SKM-1 (cell line): ENCODE measurements at regions not wholly inside any gene's neighbourhood (a gene's known extent, or its start where the extent isn't known, plus 50 kb on each side); places are given as distances from the start of the nearest gene placed in this dataset.
"Not testable (repeated sequence)": the region's sequence is repeated elsewhere in the genome, so short reads cannot be mapped to it uniquely, and the experiment has no call there.

Source experiments
- DNase-seq: peaks from one replicate; lab custom pipeline; 2025; ENCODE audit not compliant: unreplicated experiment; lab: John Stamatoyannopoulos, UW

GRCh38 chr2:13180729-13181128, 464.0 kb downstream of the TRIB2 start:
- DNase-seq, result no peak

- no peak for DNase-seq
Measured at GRCh38 chr2:13193075-13193474, 476.3 kb downstream of the TRIB2 start.

DNA sequence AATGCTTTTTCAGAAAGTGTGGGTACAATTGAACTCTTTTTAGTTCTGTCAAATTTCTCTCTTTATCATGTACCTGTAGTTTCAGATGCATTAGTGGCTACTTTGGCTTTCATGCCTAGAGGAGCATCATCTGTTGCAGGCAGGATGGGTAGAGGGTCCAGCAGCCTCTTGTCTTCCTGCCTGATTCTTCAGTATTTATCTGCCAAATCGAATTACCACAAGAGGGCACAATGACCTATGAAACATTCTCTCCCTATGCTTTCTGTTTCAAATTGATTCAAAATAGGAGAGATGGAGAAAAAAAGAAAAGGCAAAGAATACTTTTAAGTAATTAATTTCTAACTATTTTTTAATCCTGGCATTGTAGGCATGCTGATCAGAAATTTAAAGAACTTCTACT, 477.2 kb downstream of the TRIB2 start:
- no peak for DNase-seq

DNA sequence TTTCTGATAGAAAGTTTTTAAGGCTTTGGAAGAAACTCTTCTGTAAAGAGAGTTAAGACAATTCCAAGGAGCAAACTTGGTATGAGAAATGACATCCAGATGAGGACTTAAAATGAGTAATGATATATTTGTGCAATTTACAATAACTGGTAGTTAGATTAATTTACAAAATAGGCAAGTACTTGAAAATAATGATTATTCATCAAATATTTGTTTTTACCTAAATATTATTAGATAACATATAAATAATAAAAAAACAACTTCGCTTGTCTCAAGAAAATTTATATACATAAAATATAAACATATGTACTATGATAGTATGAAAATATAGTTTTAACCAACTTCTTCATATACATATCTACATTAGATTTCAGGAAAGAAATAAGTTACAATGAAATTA, 478.5 kb downstream of the TRIB2 start:
- no peak for DNase-seq

- no peak for DNase-seq
Measured at GRCh38 chr2:13197248-13197647, 480.5 kb downstream of the TRIB2 start.

DNA sequence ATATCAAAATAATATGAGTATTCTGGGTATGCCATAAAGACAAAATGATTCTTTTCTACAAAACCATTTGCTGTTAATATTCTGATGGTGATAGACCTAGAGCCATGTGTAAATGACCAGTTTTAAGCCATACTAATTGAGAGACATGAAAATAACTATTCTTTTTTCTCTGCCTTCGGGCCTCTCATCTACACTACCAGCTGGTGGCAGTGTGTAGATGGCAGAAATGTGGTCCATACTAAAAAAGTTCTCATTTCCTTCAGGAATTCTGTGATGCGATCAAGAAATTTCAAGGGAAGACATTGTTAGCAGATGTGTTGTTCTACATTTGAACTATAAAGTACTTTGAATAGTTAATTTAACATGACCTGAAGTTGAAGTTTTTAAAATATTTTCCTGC, 485.2 kb downstream of the TRIB2 start:
- DNase-seq, result no peak

DNA sequence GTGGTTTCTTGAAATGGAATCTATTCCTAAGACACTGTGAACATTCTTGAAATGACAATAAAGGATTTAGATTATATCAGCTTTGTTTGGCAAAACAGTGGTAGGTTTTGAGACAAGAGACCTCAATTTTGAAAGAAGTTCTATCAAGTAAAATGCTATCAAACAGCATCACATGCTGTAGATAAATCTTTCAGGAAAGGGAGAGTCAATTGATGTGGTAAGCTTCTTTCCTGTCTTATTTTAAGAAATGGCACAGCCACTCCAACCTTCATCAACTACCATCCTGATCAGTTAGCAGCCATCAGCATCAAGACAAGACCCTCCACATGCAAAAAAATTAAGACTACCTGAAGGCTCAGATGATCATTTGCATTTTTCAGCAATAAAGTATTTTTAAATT, 495.4 kb downstream of the TRIB2 start:
- DNase-seq, result no peak

- DNase-seq, result no peak
Measured at GRCh38 chr2:13218205-13218604, 501.5 kb downstream of the TRIB2 start.

DNA sequence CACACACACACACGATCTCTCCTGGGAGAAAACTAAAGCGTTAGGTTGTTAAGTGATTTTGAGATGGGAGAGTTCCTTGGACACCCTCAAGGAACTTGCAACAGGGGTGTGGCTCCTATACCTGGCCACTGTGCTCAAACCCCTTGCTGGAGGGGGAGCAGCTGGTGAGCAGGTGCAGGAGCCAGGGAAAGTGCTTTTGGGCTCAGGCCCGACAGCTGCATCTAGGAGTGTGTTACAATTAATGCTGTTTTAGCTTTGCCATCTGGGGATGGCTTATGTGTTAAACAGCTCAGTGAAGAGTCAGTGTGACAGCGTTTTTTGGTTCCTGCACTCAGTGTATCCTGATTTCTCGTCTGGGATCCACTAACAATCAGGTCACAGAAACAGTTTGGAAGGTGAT, 510.8 kb downstream of the TRIB2 start:
- no peak for DNase-seq

- no peak for DNase-seq
Measured at GRCh38 chr2:13230221-13230620, 513.5 kb downstream of the TRIB2 start.

DNA sequence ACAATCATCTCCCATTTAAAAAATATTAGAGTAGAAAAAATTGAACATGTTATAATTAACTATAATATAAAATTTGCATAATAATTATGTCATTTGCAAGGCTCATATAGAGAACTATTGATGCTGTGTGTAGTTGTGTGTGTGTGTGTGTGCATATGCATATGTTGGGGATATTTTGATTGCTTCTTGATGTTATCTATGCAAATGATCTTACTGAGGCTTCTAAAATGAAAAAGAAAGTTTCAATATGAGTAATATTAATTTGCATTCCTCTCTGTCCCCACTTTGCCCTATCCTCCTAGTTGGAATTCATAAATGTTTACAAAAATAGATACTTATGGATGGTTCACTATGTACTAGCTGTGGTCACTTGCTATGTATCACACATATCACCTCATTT, 523.3 kb downstream of the TRIB2 start:
- no peak for DNase-seq

DNA sequence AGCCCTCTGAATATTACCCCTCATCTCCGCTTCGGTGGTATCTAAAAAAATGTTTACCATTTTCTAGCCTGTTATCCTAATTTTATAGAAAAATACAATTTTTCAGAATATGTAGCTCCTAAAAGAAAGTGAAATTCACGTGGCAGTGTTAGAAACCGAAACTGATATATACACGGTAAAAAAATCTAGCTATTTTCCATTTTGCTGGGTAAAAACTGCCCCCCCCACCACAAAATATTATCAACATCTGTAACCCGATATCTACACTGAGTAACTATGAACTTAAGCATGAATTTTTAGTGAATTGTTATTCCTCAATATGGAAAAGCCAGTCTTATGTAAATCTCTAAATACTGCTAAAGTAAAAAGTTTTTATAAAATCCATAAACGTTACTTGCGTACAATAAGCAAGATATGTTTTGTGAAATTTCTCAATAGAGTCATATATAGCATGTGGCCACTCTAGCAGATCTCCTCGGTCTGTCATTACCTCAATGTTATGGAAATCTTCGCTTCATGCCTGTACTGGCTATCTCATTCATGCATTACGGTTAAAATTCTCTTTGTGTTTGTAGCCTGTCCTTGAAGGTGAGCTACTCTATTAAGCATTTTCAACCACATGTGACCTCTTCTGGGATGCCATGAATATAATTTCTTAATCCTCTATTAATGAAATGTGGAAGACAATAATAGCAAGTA, 524.2 kb downstream of the TRIB2 start:
- DNase-seq, result no peak

- DNase-seq, result no peak
Measured at GRCh38 chr2:13252615-13253014, 535.9 kb downstream of the TRIB2 start.

GRCh38 chr2:13255485-13255884, 538.7 kb downstream of the TRIB2 start:
- no peak for DNase-seq

DNA sequence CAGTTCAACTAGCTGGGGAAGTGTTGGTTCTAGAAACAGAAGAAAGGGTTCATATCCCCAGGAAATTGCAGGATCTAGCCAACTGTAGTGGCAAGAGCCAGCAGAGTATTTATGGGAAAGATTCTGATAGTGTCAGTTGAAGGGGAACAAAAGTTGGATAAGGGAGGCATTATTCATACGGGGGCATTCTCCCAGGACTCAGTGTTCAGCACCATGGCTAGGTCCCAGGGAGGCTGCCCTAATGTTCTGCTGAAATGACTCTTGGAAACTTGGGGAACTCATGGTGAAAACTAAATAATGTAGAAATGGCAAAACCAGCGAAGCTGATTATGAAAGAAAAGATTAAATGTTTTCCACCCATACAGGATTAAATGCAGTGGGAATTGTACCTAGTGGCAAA, 543.7 kb downstream of the TRIB2 start:
- DNase-seq, result no peak

- no peak for DNase-seq
Measured at GRCh38 chr2:13266166-13266565, 549.4 kb downstream of the TRIB2 start.

GRCh38 chr2:13284688-13285087, 568.0 kb downstream of the TRIB2 start:
- no peak for DNase-seq

DNA sequence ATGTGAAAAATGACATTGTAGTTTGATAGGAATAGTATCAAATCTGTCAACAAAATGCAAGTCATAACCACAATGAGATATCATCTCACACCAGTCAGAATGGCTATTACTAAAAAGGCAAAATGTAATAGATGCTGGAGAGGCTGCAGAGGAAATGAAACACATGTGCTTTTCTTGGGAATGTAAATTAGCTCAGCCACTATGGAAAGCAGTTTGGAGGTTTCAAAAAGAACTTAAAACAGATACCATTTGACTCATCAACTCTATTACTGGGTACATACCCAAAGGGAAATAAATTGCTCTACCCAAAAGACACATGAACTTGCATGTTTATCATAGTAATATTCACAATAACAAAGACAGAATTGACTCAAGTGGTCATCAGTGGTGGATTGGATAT, 572.6 kb downstream of the TRIB2 start:
- DNase-seq, result no peak

GRCh38 chr2:13308478-13308805, 591.7 kb downstream of the TRIB2 start:
- DNase-seq, result not testable (repeated sequence)

DNA sequence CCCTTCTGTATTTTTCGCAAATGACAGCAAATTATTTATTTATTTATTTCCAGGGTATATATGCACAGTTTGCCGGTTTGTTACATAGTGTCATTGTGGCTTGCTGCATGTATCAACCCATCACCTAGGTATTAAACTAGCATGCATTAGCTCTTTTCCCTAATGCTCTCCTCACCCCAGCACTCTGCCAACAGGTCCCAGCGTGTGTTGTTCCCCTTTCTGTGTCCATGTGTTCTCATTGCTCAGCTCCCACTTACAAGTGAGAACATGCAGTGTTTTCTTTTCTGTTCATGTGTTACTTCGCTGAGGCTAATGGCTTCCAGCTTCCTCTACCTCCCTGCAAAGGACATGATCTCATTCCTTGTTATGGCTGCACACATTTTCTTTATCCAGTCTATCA, 592.3 kb downstream of the TRIB2 start:
- DNase-seq, result no peak

GRCh38 chr2:13332060-13332459, 615.3 kb downstream of the TRIB2 start:
- no peak for DNase-seq

DNA sequence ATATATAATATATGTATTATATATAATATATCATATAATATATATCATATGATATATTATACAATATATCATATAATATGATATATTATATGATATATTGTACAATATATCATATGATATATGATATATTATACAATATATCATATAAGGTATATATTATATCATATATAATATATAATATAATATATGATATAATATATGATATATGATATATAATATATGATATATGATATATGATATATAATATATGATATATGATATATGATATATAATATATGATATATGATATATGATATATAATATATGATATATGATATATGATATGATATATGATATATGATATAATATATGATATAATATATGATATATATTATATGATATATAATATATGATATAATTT, 617.3 kb downstream of the TRIB2 start:
- DNase-seq, result not testable (repeated sequence)

- DNase-seq, result no peak
Measured at GRCh38 chr2:13334545-13334944, 617.8 kb downstream of the TRIB2 start.
